GM12892 (cell line): ENCODE measurements at regions not wholly inside any gene's neighbourhood (a gene's known extent, or its start where the extent isn't known, plus 50 kb on each side); places are given as distances from the start of the nearest gene placed in this dataset.

Experiments used
- POLR2A ChIP-seq: IDR thresholded peaks from 2 replicates; pipeline ENCODE4 v1.6.1; 2011; ENCODE audit warnings: low read depth, low read length, control low read depth
- POLR2AphosphoS5 ChIP-seq: IDR thresholded peaks from 2 replicates; pipeline ENCODE4 v1.6.1; 2011; ENCODE audit warnings: low read depth, low read length, control low read depth
- TAF1 ChIP-seq: IDR thresholded peaks from 2 replicates; pipeline ENCODE4 v1.6.1; 2011; ENCODE audit warnings: low read depth, mild to moderate bottlenecking, control low read depth, low read length, borderline replicate concordance

GRCh38 chr12:73110816-73111215 is 838.6 kb downstream of the TRHDE start:
- TF ChIP-seq POLR2A (no peak), POLR2AphosphoS5 (no peak), TAF1 (no peak)
